ELF-1 (cell line): ENCODE measurements at regions not wholly inside any gene's neighbourhood (a gene's known extent, or its start where the extent isn't known, plus 50 kb on each side); places are given as distances from the start of the nearest gene placed in this dataset.
"Not testable (repeated sequence)": the region's sequence is repeated elsewhere in the genome, so short reads cannot be mapped to it uniquely, and the experiment has no call there.

Source experiments
- DNase-seq: peaks from one replicate; pipeline ENCODE4 v3.0.0-alpha.2; 2016; ENCODE audit warnings: low read depth, low spot score

GRCh38 chr3:110974902-110975301 is 96.7 kb upstream of the NECTIN3 start:
- DNase-seq, result no peak

DNA sequence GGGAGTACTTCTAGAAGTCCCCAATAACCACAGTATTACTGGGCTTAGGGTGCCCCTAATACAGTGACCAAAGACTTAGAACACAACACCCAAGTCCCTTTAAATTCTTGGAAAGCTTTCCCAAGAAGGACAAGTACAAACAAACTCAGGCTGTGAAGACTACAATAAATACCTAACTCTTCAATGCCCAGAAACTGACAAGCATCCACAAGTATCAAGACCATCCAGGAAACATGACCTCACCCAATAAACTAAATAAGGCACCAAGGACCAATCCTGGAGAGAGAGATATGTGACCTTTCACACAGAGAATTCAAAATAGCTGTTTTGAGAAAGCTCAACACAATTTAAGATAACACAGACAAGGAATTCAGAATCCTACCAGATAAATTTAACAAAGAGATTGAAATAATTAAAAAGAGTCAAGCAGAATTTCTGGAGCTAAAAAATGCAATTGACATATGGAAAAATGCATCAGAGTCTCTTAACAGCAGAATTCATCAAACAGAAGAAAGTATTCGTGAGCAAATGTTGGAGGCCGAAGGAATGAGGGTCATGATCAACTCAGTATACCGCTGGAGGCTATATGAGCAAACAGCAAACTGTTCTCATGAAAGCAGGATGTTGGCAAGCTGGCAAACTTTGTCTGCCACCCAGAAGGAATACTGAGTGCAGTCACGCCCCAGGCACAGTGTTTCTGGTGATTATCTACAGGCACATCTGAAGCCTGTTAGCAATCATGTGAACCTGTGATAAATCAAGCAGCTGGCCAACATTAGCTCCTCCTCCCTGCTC is 87.0 kb upstream of the NECTIN3 start:
- DNase-seq, result no peak

DNA sequence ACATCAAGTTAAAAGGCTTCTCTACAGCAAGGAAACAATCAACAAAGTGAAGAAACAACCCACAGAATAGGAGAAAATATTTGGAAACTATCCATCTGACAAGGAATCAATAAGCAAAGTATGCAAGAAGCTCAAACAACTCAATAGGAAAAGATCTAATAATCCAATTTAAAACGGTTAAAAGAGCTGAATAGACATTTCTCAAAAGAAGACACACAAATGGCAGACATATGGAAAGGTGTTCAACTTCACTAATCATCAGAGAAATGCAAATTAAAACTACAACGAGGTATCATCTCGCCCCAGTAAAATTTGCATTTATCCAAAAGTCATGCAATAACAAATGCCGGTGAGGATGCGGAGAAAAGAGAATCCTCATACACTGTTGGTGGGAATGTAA is 82.2 kb upstream of the NECTIN3 start:
- DNase-seq, result no peak

- DNase-seq, result no peak
Observed at GRCh38 chr3:110995461-110996231, 76.0 kb upstream of the NECTIN3 start.

DNA sequence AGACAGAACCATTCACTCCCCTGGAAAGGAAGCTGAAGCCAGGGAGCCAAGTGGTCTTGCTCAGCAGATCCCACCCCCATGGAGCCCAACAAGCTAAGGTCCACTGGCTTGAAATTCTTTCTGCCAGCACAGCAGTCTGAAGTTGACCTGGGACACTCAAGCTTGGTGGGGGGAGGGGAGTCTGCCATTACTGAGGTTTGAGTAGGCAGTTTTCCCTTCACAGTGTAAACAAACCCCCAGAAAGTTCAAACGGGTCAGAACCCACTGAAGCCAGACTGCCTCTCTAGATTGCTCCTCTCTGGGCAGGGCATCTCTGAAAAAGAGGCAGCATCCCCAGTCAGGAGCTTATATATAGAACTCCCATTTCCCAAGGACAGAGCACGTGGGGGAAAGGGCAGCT is 72.8 kb upstream of the NECTIN3 start:
- not testable (repeated sequence) for DNase-seq

- DNase-seq, result peak; percentile 22
Observed at GRCh38 chr3:111006485-111006884, 65.1 kb upstream of the NECTIN3 start.

- peak; percentile 41 for DNase-seq
Observed at GRCh38 chr3:111012388-111013248, 59.0 kb upstream of the NECTIN3 start.
